ENCODE measurements at regions not wholly inside any gene's neighbourhood (a gene's known extent, or its start where the extent isn't known, plus 50 kb on each side); places are given as distances from the start of the nearest gene placed in this dataset.

- no peak overlapping the region for H3K4me3 ChIP-seq (ENCODE audit: low read depth, low read length)
- DNase-seq (ENCODE audit: low read depth): no peak
- TF ChIP-seq CTCF (IDR thresholded peaks at IDR 0.05; ENCODE audit: insufficient read depth, low read depth, low read length, missing control alignments): no peak
Observed at GRCh38 chr4:136203199-136203598, 1329.1 kb downstream of the PCDH18 start.

- no peak overlapping the region for H3K4me3 ChIP-seq (ENCODE audit: low read depth, low read length)
- DNase-seq (ENCODE audit: low read depth): no peak
- TF ChIP-seq CTCF (IDR thresholded peaks at IDR 0.05; ENCODE audit: insufficient read depth, low read depth, low read length, missing control alignments): no peak
Observed at GRCh38 chr4:136198358-136198757, 1333.9 kb downstream of the PCDH18 start.

GRCh38 chr4:136194962-136195361, 1337.3 kb downstream of the PCDH18 start:
- no peak for TF ChIP-seq CTCF (IDR thresholded peaks at IDR 0.05; ENCODE audit: insufficient read depth, low read depth, low read length, missing control alignments)
- no peak overlapping the region for H3K4me3 ChIP-seq (ENCODE audit: low read depth, low read length)
- no peak for DNase-seq (ENCODE audit: low read depth)

- no peak for DNase-seq (ENCODE audit: low read depth)
- TF ChIP-seq CTCF (IDR thresholded peaks at IDR 0.05; ENCODE audit: insufficient read depth, low read depth, low read length, missing control alignments): no peak
- no peak overlapping the region for H3K4me3 ChIP-seq (ENCODE audit: low read depth, low read length)
Observed at GRCh38 chr4:136186650-136187049, 1345.6 kb downstream of the PCDH18 start.

GRCh38 chr4:136183513-136183912, 1348.8 kb downstream of the PCDH18 start:
- no peak for DNase-seq (ENCODE audit: low read depth)
- no peak overlapping the region for H3K4me3 ChIP-seq (ENCODE audit: low read depth, low read length)
- TF ChIP-seq CTCF (IDR thresholded peaks at IDR 0.05; ENCODE audit: insufficient read depth, low read depth, low read length, missing control alignments): no peak

GRCh38 chr4:136156947-136157346, 1375.3 kb downstream of the PCDH18 start:
- no peak for TF ChIP-seq CTCF (IDR thresholded peaks at IDR 0.05; ENCODE audit: insufficient read depth, low read depth, low read length, missing control alignments)

GRCh38 chr4:136150046-136150445, 1382.2 kb downstream of the PCDH18 start:
- no peak overlapping the region for H3K4me3 ChIP-seq (ENCODE audit: low read depth, low read length)
- no peak for TF ChIP-seq CTCF (IDR thresholded peaks at IDR 0.05; ENCODE audit: insufficient read depth, low read depth, low read length, missing control alignments)
- no peak for DNase-seq (ENCODE audit: low read depth)

More at GRCh38 chr4:136156947-136157346, 1375.3 kb downstream of the PCDH18 start:
- H3K4me3 ChIP-seq (ENCODE audit: low read depth, low read length): no peak overlapping the region
- DNase-seq (ENCODE audit: low read depth): no peak
